ENCODE measurements at regions not wholly inside any gene's neighbourhood (a gene's known extent, or its start where the extent isn't known, plus 50 kb on each side); places are given as distances from the start of the nearest gene placed in this dataset.

GRCh38 chr15:96218623-96219455 lies 111.7 kb upstream of the NR2F2 start:
- no peak for DNase-seq (ENCODE audit: low read depth)

DNA sequence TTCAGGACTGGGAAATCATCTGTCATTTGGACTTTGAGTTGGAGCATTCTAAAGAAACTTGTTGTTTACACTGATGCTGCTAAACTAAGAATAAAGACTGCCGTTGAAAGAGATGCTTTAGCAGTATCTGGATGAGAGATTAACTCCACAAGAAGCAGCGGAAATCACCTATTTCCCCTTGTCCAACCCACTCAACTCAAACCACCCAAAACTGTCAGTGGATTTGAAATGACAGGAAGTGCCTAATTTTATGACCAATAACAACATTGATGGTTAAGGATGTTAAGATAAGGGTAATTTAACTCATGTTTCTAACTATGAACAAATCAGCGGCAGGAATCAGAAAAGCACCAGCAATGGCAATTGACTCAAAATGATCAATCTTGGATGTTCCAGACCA lies 110.8 kb upstream of the NR2F2 start:
- DNase-seq (ENCODE audit: low read depth) = no peak

GRCh38 chr15:96220657-96221056 lies 109.8 kb upstream of the NR2F2 start:
- no peak for DNase-seq (ENCODE audit: low read depth)

- DNase-seq (ENCODE audit: low read depth) = no peak
Observed at GRCh38 chr15:96222981-96223380, 107.5 kb upstream of the NR2F2 start.

GRCh38 chr15:96223939-96224338 lies 106.6 kb upstream of the NR2F2 start:
- DNase-seq (ENCODE audit: low read depth) = no peak

DNA sequence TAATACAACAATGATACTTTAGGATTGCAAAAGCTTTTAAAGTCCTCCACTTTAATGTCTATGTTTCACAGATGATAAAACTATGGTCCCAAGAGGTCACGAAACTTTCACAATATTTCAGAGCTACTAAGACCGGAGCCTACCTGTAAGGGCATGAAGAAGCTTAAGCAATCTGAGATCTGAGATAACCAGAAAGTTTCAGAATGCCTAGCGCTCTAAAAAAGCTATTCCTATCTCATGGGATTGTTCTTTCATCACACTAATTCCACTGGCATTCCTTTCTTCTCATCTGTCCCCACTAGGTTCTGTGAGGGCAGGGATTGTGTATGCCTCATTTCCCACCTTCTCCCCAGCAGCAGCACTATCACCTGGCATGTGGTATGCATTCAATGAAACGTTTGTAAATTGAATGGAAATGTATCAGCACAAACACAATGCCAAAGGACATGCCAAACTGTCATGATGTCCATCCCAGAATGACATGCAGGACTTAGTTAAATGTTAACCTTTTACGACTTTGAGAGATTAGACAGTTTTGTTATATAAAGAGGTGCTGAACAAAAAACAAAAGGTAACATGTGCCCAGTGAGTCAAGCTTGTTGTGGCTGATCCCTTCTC lies 104.7 kb upstream of the NR2F2 start:
- no peak for DNase-seq (ENCODE audit: low read depth)

DNA sequence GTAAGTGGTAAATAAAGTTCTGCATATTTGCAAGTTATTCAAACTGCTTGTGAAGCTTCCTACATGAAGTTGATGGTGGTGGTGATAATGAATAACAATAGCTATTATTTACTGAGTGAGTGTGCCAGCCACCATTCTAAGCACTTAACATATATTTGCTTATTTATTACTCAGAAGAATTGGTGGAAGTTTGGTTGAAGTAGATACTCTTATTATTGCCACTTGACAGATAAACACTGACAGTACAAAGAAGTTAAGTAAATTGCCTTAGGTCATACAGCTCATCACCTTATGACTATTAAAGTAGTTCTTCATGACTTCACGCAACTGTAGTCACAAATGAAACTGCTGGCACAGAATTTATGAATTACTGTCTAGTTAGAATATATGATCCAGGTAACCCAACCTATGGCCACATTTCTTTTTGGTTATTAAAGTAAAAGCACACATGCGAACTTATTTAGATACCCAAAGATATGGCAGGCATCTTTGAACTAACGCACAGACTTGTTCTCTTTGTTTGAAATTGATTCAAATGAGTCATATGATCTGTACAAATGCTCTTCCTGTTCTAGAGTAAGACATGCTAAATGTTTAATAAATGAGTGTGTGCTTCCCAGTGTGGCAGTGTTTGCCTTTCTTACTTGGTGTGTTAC lies 99.8 kb upstream of the NR2F2 start:
- DNase-seq (ENCODE audit: low read depth) = no peak

DNA sequence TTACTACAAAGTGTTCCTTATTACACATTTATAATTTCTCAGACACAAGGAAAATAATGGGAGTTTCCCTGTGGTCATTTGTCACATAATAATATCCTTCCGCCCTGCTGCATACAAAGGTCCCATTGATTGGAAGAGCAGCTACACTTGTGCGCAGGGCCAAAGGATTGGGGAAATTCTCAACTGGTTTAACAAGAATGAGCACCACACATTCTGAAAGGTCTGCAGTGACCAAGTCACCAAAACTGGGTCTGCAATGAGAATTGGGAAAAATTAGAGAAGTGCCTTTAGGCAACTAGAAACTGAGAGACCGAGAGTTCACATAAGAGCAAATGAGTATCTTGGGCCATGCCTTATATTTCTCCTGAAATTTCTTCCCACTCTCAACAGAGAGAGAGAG lies 98.2 kb upstream of the NR2F2 start:
- no peak for DNase-seq (ENCODE audit: low read depth)

DNA sequence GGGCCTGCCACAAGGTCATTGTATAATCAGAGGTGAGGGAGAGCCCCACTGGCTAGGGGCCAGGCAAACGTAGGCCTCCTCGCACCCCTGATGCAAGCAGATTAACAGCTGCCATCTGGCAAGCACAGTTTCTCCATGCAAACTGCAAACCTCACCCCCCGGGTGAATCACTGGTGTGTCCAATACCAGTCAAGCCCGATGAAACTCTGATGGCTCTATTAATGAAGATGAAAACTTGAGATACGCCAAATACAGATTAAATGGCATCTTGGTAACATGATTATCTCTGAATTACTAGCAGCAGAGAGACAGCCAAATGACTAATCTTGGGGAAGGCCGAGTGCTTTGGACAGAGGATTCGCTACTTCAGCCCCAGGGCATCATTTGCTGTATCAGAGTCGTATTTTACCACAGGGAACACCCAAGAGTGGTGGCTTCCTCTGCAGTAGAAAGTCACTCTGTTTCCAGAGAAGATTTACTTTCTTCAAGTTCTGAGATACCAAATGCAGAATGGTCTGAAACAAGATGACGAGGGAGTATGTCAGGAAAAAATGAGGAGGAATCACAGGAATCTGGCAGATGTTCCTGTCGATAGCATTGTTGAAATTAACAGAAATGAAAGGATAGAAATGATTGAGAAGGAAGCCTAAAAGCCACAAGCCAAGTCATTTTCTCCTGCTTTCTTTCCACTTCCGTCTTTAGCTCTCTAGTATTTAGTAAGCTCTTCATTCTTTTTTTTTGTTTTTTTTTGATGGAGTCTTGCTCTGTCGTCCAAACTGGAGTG lies 96.2 kb upstream of the NR2F2 start:
- DNase-seq (ENCODE audit: low read depth) = no peak

DNA sequence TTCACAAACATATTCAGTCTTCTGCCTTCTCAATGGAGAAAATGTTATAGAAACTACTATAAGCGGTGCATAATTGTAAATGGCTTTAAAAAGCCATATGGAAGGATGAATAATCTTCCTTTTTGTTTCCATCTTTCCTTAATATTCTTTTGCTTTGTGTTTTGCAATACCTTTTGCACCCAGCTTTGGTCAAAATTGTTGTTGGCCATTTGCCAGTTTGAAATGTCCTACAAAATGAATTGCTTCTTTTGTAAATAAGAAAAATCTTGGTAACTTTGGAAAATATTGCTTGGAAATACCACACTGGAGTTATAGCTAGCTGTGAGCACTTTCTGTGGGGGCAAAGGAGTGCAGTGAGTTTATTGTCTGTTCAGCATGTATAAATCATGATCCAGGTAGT lies 93.5 kb upstream of the NR2F2 start:
- DNase-seq (ENCODE audit: low read depth) = no peak

DNA sequence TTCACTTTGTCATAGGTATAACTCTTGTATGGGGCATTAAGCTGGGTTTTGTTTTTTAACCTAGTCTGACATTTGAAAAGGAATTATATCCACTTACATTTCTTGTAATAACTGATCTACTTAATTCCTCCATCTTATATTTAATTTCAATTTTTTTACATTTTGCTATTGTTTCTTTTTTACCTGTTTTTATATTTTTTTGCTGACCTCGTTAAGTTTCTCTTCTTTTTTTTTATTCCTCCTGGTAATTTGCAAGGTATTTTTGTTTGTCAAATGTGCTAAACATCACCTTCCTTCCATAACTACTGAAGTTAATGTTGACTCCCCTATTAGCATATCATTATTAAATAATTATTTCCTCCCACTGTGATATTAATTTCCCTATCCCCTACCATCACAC lies 87.7 kb upstream of the NR2F2 start:
- no peak for DNase-seq (ENCODE audit: low read depth)

DNA sequence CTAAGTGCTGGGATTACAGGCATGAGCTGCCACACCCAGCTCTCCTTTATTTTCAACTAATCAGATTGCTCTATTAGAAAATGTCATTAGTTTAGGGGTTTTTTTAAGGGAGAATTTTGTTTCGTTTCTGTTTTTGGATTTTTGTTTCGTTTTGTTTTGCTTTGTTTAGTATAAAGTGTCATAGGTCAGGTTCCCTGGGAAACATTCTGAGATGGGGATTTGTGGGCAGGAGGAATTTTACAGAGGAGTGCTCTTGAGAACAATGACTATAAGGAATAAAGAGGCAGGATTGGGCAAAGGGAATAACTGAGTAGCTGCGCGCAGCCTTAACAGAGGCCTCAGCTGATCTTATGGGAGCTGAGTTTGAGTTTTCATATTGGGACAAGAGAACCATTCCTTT lies 86.8 kb upstream of the NR2F2 start:
- no peak for DNase-seq (ENCODE audit: low read depth)

DNA sequence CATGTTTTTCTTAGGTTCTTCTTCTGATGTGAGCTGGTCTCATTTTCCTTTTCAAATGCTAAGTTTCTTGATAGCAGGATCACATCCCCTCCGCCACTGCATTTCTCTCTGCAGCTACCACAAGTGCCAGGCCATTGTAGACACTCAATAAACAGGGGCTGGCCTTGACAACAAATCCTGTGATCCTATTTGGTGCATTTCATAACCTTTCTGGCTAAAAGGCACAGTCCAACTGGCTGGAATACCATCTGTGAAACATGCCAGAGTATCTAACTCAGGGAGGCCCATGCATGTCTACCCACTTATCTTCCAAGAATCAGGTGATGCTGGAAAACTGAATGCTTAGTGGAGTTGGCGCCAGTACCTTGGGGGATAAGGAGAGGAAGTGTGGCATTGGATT lies 85.2 kb upstream of the NR2F2 start:
- no peak for DNase-seq (ENCODE audit: low read depth)

DNA sequence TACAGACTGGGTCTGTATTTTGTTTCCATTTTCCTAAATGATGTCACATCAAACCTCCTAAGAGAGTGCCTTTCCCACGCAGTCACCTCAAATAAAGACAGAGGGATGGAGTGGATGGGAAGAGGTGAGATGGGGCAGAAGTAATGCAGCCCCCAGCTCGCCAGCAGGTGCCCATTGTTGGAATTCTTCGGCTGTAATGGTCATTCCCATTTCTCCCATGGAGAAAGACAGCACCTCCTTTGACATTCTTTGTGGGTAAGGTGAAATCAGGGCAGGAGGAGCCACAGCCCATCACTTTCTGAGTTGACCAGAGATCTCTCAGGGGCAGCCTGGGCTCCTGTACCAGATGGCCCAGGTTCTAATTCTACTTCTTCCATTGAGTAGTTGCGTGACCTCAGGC lies 84.4 kb upstream of the NR2F2 start:
- DNase-seq (ENCODE audit: low read depth) = no peak

- no peak for DNase-seq (ENCODE audit: low read depth)
Observed at GRCh38 chr15:96247621-96248305, 82.7 kb upstream of the NR2F2 start.

GRCh38 chr15:96252148-96252547 lies 78.4 kb upstream of the NR2F2 start:
- DNase-seq (ENCODE audit: low read depth) = no peak

- no peak for DNase-seq (ENCODE audit: low read depth)
Observed at GRCh38 chr15:96253006-96253747, 77.3 kb upstream of the NR2F2 start.

- no peak for DNase-seq (ENCODE audit: low read depth)
Observed at GRCh38 chr15:96254173-96254572, 76.3 kb upstream of the NR2F2 start.

GRCh38 chr15:96255599-96255998 lies 74.9 kb upstream of the NR2F2 start:
- DNase-seq (ENCODE audit: low read depth) = no peak

GRCh38 chr15:96261575-96262034 lies 68.9 kb upstream of the NR2F2 start:
- no peak for DNase-seq (ENCODE audit: low read depth)

DNA sequence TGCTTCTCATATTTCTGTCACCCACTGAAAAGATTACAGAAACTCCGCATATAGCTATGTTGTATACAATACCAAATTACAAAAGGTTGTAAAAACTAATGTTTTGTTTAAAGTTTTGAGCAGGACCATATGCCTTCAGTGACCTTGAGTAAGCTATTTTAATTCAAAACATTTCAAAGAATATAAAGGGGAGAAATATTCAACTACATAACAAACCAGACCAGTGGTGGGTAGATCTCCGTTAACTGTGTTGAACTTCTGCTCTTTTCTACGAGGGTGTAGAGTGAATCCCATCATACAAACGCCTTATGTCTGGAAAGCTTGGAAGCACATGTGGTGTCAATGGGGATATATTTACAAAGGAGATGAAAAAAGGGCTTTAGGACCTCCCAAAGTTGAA lies 68.4 kb upstream of the NR2F2 start:
- no peak for DNase-seq (ENCODE audit: low read depth)
